Upper lobe of left lung (tissue), 4 donors: ENCODE measurements at regions not wholly inside any gene's neighbourhood (a gene's known extent, or its start where the extent isn't known, plus 50 kb on each side); places are given as distances from the start of the nearest gene placed in this dataset.

ENCODE experiments used
- EP300 ChIP-seq, 4 donors: sonication (generic); formaldehyde crosslinking; IDR thresholded peaks; one replicate each; pipeline ENCODE4 v1.5.1; 2017; ENCODE audit warnings: antibody characterized with exemption in 4 of 4, control low read depth in 2 of 4
- POLR2A ChIP-seq, 4 donors: fragments of 450-650 bp; IDR thresholded peaks; one replicate each; pipeline ENCODE4 v1.5.1; 2016 to 2017; ENCODE audit warnings: antibody characterized with exemption in 4 of 4, mild to moderate bottlenecking in 2 of 4
- POLR2AphosphoS5 ChIP-seq, 2 donors: sonication (generic); formaldehyde crosslinking; IDR thresholded peaks; one replicate each; pipeline ENCODE4 v1.5.1; 2017; ENCODE audit warnings: antibody characterized with exemption in 2 of 2
- TF ChIP-seq, protein P1 (sequence below), 6 experiments: fragments of 450-650 bp in 4 of 6; fragments of 200-600 bp in 2 of 6; sonication (generic) in 2 of 6; IDR thresholded peaks; one replicate each; pipeline ENCODE4 v1.5.1; 2016 to 2019; ENCODE audit warnings: antibody characterized with exemption in 6 of 6

GRCh38 chr2:9749546-9750223, 93.6 kb upstream of the TAF1B start:
- TF ChIP-seq, protein P1, sequence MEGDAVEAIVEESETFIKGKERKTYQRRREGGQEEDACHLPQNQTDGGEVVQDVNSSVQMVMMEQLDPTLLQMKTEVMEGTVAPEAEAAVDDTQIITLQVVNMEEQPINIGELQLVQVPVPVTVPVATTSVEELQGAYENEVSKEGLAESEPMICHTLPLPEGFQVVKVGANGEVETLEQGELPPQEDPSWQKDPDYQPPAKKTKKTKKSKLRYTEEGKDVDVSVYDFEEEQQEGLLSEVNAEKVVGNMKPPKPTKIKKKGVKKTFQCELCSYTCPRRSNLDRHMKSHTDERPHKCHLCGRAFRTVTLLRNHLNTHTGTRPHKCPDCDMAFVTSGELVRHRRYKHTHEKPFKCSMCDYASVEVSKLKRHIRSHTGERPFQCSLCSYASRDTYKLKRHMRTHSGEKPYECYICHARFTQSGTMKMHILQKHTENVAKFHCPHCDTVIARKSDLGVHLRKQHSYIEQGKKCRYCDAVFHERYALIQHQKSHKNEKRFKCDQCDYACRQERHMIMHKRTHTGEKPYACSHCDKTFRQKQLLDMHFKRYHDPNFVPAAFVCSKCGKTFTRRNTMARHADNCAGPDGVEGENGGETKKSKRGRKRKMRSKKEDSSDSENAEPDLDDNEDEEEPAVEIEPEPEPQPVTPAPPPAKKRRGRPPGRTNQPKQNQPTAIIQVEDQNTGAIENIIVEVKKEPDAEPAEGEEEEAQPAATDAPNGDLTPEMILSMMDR (IDR thresholded peaks at IDR 0.05), result no peak
- TF ChIP-seq POLR2AphosphoS5 (IDR thresholded peaks at IDR 0.05) (no peak), EP300 (IDR thresholded peaks at IDR 0.05) (no peak), POLR2A (IDR thresholded peaks at IDR 0.05) (no peak)
